C4-2B (cell line): ENCODE measurements at regions not wholly inside any gene's neighbourhood (a gene's known extent, or its start where the extent isn't known, plus 50 kb on each side); places are given as distances from the start of the nearest gene placed in this dataset.

Experiments used
- ZFX ChIP-seq: fragments of 450-650 bp; IDR thresholded peaks from 2 replicates; pipeline ENCODE4 v1.6.1; 2017
- TF ChIP-seq, protein P1 (sequence below): fragments of 450-650 bp; conservative IDR thresholded peaks from 2 replicates; pipeline ENCODE4 v1.5.1; 2017; ENCODE audit warnings: mild to moderate bottlenecking

DNA sequence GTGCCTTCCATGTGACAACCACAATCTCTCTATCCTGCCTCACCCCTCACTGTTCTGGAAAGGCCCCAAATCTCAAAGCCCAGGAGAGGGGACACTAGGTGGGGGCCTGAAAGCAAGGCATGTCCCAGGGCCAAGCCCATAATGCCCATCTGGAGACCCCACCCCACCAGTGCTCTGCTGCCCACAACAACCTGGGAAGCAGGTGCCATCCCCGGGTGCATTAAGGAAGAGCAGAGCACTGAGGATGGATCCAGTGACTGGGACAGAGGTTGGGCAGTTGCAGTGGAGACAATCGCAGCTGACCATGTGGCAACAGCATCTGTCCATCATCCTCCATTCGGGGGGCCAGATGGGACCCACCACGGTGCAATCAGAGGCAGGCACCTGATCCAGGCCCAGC lies 106.2 kb upstream of the PRR20G start:
- TF ChIP-seq, protein P1, sequence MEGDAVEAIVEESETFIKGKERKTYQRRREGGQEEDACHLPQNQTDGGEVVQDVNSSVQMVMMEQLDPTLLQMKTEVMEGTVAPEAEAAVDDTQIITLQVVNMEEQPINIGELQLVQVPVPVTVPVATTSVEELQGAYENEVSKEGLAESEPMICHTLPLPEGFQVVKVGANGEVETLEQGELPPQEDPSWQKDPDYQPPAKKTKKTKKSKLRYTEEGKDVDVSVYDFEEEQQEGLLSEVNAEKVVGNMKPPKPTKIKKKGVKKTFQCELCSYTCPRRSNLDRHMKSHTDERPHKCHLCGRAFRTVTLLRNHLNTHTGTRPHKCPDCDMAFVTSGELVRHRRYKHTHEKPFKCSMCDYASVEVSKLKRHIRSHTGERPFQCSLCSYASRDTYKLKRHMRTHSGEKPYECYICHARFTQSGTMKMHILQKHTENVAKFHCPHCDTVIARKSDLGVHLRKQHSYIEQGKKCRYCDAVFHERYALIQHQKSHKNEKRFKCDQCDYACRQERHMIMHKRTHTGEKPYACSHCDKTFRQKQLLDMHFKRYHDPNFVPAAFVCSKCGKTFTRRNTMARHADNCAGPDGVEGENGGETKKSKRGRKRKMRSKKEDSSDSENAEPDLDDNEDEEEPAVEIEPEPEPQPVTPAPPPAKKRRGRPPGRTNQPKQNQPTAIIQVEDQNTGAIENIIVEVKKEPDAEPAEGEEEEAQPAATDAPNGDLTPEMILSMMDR = no peak
- TF ChIP-seq ZFX = no peak
